ENCODE measurements at regions not wholly inside any gene's neighbourhood (a gene's known extent, or its start where the extent isn't known, plus 50 kb on each side); places are given as distances from the start of the nearest gene placed in this dataset.

DNA sequence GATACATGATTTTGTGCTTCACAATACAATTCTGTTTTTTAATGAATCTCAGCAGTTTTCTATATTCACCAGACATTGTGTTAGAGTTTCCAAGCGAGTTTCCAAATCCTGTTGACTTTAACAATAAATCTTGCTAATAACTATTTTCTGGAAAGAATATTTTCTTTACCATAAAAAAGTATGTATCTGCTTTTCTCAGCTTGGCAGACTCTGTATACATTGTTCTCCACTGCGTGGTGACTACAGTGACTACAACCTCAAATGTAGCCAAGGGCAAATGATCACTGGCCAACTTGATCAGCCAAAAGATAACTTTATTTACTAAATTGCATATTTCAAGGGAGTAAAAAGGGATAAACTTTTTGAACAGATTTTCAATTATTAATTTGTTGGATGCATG is 325.9 kb upstream of the ADAMTS5 start:
- no peaks in the 10 kb centered on the region for H3K27me3 Mint-ChIP-seq
- intact Hi-C loops (cut with micrococcal nuclease): no loop called here
- ChIA-PET POLR2A (no interaction called here), CTCF (no interaction called here)
- H3K4me3 Mint-ChIP-seq: no peak overlapping the region
- TF ChIP-seq, protein P1, sequence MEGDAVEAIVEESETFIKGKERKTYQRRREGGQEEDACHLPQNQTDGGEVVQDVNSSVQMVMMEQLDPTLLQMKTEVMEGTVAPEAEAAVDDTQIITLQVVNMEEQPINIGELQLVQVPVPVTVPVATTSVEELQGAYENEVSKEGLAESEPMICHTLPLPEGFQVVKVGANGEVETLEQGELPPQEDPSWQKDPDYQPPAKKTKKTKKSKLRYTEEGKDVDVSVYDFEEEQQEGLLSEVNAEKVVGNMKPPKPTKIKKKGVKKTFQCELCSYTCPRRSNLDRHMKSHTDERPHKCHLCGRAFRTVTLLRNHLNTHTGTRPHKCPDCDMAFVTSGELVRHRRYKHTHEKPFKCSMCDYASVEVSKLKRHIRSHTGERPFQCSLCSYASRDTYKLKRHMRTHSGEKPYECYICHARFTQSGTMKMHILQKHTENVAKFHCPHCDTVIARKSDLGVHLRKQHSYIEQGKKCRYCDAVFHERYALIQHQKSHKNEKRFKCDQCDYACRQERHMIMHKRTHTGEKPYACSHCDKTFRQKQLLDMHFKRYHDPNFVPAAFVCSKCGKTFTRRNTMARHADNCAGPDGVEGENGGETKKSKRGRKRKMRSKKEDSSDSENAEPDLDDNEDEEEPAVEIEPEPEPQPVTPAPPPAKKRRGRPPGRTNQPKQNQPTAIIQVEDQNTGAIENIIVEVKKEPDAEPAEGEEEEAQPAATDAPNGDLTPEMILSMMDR (IDR thresholded peaks at IDR 0.05): no peak
- H3K9me3 Mint-ChIP-seq: peaks cover 15% of the 10 kb centered on the region
- ATAC-seq (ENCODE audit: low read depth) (no peak), DNase-seq (no peak)
- no peak overlapping the region for H3K27ac Mint-ChIP-seq
- H3K36me3 Mint-ChIP-seq (ENCODE audit: low read depth): no peaks in the 10 kb centered on the region
- H3K4me1 Mint-ChIP-seq: no peaks in the 10 kb centered on the region

DNA sequence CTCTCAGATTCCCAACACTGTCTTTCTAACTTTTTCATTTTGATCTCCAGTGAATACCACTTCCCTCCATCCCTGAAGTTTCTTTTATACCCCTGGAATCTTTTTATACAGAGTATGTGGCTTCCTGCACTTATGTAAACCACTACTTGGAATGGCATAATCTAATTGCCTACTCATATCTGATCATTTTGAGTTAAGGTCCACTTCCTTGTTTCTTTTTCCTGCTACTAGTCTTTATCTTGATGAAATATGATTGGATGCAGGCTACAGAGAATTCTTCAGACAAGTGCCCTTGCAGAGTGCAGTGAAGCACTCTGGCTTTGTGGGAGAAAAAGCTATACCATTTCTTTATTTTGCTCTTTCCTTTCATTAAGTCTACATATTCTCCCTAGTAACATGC is 325.3 kb upstream of the ADAMTS5 start:
- ATAC-seq (ENCODE audit: low read depth) (no peak), DNase-seq (no peak)
- H3K4me3 Mint-ChIP-seq: no peak overlapping the region
- POLR2A ChIA-PET: no interaction called here
- H3K27me3 Mint-ChIP-seq: no peaks in the 10 kb centered on the region
- peaks cover 16% of the 10 kb centered on the region for H3K9me3 Mint-ChIP-seq
- H3K4me1 Mint-ChIP-seq: no peaks in the 10 kb centered on the region
- H3K36me3 Mint-ChIP-seq (ENCODE audit: low read depth): no peaks in the 10 kb centered on the region
- H3K27ac Mint-ChIP-seq: no peak overlapping the region
- intact Hi-C loops (cut with micrococcal nuclease): no loop called here
- TF ChIP-seq, protein P1 (IDR thresholded peaks at IDR 0.05): no peak
- CTCF ChIA-PET: no interaction called here

DNA sequence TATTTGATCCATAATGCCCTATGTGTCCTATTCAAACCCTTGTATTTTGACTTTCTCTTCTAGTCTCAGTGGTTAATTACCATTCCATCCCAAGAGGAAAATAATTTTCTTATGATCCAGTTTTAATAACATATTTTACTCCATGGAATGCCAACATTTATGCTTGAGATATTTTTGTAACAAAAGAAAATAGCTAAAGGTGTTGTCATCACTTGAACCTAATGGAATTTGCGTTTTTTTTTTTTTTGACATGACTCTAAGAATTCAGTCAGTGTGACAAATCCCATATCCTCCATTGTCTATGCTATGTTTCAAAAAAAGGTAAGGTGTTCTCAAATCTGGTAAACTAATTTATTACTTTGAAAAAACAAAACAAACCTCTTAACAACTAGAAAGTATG is 324.1 kb upstream of the ADAMTS5 start:
- TF ChIP-seq, protein P1 (IDR thresholded peaks at IDR 0.05): no peak
- ATAC-seq (ENCODE audit: low read depth): no peak
- CTCF ChIA-PET: no interaction called here
- Mint-ChIP-seq H3K27ac (no peak overlapping the region), H3K9me3 (peaks cover 14% of the 10 kb centered on the region), H3K27me3 (no peaks in the 10 kb centered on the region), H3K36me3 (ENCODE audit: low read depth) (no peaks in the 10 kb centered on the region), H3K4me1 (no peaks in the 10 kb centered on the region), H3K4me3 (no peak overlapping the region)
- intact Hi-C loops (cut with micrococcal nuclease): no loop called here
- DNase-seq: no peak
- POLR2A ChIA-PET: no interaction called here

DNA sequence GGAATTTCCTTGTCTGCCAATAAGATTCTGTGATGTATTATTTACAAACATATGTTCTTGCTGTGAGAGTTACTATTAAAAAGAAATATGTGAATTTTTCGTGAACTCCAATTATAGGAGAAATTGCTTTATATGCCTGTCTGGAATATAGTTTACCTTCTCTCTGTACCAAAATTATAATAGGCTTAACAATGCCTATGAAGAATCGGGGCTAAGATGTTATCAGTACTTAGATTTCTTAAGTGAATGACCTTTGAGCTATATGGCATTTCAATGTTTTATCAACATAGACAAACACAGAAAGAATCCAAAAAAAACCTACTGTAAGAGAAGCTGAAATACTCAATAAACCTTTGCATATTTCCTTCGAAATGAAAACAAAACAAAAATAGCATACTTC is 323.1 kb upstream of the ADAMTS5 start:
- Mint-ChIP-seq H3K27me3 (no peaks in the 10 kb centered on the region), H3K4me1 (no peaks in the 10 kb centered on the region), H3K4me3 (no peak overlapping the region), H3K27ac (no peak overlapping the region), H3K36me3 (ENCODE audit: low read depth) (no peaks in the 10 kb centered on the region), H3K9me3 (peaks cover 9% of the 10 kb centered on the region)
- intact Hi-C loops (cut with micrococcal nuclease): no loop called here
- ChIA-PET CTCF (no interaction called here), POLR2A (no interaction called here)
- ATAC-seq (ENCODE audit: low read depth): no peak
- TF ChIP-seq, protein P1 (IDR thresholded peaks at IDR 0.05): no peak
- DNase-seq: no peak

DNA sequence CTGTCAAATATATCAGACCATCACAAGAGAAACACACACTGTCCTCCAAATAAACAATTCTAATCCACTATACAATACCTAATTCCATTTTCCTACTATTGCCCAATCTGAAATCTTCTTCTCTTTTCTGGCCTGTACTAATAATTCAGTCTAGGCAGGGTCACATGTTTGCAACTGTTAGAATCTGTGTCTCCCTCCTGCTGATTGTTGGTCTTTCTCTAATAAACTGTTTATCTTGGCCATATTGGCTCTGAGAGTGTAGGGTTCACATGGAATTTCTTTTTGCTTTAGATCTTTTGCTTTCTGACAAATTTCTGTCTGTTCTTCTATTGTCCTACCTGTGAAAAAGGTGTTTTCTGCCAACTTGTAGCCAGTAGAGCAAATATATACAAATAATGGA is 319.9 kb upstream of the ADAMTS5 start:
- TF ChIP-seq, protein P1 (IDR thresholded peaks at IDR 0.05): no peak
- no peaks in the 10 kb centered on the region for H3K36me3 Mint-ChIP-seq (ENCODE audit: low read depth)
- H3K4me1 Mint-ChIP-seq: no peaks in the 10 kb centered on the region
- no peaks in the 10 kb centered on the region for H3K27me3 Mint-ChIP-seq
- no peak for DNase-seq
- intact Hi-C loops (cut with micrococcal nuclease): no loop called here
- H3K4me3 Mint-ChIP-seq: no peak overlapping the region
- H3K27ac Mint-ChIP-seq: no peak overlapping the region
- no peak for ATAC-seq (ENCODE audit: low read depth)
- peaks cover 6% of the 10 kb centered on the region for H3K9me3 Mint-ChIP-seq
- POLR2A ChIA-PET: no interaction called here
- CTCF ChIA-PET: no interaction called here

All from activated B cell treated with CpG ODN at 0.5 μM for 24 hours (primary cell).